GM19099 (cell line): ENCODE measurements at regions not wholly inside any gene's neighbourhood (a gene's known extent, or its start where the extent isn't known, plus 50 kb on each side); places are given as distances from the start of the nearest gene placed in this dataset.

Experiments
- POLR2A ChIP-seq: IDR thresholded peaks from 3 replicates; pipeline ENCODE4 v1.6.1; 2011; ENCODE audit warnings: low read depth; ENCODE audit not compliant: insufficient read length; ENCODE audit errors: extremely low read depth

DNA sequence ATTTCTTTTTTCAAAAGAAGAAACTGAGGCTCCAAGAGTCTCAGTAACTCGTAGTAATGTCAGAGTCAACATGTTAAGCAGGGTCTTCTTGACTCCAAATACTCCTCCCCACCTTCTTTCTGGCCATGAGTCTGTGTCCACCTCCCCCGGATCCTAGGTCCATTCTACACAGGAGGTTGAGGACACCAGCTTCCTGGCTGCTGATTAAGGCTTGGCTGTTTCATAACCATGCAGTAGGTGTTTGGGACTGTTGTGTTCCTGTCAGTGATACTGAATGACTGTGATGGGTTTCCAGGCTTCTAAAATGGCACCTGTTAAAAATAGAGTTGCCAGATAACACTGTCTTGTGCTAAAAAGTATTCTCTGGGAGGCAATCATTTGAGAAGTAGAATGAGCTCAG lies 130.8 kb upstream of the IL12A start:
- TF ChIP-seq POLR2A = no peak

DNA sequence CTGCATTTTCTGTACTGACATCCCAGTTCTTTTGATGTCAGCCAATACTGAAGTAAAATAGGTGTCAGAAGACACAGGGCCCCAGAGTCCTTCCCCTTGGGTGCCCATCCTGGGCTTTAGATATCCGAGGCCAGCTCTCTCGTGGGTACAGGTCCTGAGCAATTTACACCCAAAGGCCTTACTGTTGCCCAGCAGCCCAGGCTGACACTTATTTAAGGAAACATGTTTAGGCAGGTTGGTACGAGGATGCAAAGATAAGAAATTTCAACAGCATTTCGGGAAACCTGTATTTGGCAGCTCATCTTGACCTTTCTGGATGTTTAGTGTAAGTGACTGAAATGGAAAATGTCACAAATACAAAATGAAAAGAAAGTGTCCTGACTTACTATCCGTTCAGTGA lies 130.0 kb upstream of the IL12A start:
- TF ChIP-seq POLR2A = no peak

DNA sequence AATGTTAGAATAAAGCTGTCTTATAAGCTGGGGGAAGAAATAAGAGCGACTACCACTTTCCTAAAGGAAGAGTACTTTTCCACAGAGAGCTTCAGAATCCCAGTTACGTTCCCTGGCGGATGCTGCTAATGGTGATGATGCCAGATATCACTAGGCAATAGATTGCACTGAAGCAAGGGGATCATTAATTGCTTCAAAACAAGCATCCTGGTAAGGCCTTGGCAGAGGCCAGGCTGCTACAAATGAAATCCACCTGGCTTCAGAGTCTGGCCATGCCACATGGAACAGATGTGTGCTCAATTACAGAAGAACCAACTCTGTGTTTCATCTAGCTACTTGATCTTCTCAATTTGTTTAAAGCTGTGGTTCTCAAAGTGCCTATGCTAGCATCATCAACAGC lies 129.2 kb upstream of the IL12A start:
- TF ChIP-seq POLR2A = no peak

DNA sequence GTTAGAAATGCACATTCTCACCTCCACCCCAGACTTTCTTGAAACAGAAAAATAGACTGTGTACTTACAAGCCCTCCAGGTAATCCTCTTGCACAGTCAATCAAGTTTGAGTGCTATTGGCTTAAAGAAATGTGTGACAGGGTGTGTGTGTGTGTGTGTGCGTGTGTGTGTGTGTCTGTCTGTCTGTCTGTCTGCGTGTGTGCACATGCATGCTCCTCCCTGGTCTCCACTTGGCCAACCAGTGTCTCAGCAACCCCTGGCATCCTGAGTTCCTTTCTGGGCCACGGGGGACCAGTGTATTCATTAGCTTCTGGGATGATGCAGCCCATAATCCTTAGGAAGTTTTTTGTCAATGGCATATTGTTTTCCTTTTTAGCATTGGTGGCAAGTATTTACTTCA lies 128.8 kb upstream of the IL12A start:
- no peak for TF ChIP-seq POLR2A

DNA sequence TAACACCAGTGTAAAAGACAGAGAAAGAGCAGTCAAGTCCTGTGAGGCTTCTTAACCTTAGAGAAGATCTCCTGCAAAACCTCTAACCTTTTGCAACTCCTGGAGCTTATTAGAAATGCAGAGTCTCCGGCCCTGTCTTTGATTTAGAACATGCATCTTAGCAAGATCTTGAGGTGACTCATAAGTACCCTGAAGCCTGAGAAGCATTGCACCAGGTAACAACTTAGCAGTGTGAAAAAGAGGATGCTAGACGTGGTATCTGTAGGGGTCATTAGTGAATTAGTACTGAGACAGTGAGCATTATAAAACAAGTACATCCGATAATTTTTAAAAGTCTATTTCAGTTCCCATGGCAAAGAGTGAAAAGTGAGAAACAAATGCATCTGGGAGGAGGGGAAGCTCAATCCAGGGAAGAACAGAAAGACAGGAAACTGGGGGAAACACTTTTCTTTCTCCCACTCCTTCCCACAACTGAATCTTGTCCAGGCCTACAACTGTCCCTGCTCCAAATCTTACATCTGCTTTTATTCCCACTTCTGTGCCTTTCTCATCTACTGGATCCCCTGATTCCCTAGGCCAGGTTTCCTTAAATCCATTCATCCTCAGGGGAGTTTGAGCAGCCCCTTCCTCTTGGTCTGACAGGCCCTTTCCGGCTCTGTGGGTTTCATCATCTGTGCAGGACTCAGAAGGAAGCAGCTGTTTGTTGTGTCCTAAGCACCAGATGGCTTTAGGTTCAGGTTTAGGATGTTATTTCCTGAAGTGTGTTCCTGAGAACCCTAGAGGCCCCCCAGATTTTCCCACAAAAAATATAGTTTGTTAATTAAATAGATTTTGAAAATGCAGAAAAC lies 128.1 kb upstream of the IL12A start:
- TF ChIP-seq POLR2A = no peak

DNA sequence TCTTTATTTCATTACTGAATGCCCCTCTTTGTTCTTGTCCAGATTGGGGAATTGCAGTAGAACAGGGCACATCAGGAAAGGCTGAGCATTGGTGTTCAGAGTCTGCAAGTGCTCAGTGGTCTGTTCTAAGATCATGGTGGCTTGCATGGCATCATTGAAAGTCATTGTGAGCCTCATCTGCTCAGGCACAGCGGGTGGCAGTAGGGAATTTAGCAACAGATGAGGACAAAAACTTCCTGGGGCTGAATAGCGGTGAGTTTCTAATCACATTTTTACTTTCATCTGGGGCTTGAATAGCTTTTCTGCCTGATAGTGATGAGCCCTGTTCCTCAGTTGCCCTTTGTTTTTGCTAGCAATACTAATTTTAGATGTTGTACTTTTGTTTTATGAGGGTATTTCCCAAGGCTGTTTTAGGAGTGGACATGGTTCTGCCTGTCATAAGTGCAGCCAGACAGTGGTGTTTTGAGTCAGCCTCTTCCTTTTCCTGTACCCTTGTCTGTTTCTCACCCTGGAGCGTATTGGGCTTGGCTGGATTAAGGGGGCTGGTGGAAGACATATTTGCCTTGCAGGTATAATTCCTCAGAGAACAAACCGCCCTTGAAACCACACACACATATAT lies 127.2 kb upstream of the IL12A start:
- no peak for TF ChIP-seq POLR2A

DNA sequence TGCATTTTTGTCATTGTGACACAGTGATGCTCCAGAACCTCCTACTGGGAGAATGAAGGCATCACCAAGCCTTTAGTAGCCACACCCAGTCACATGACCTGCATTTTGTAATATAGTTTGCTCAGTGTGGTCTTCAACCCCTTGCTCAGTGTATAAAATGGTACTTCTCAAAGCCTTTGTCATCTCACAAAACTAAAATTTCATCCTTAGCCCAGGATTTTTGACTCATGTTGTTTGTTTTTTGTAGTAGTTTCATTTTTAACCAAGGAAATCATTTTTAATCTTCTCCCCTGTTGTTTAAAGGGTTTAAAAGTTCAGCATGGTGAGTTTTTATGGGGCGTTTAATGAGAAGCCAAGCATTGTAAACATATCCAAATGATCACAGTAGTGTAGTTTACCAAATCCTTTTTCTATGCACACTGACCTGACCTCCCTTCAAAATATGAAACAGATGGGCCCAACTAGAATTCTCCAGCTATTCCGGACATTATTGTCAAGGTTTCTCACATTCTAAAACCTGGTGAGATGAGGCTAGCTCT lies 123.5 kb upstream of the IL12A start:
- TF ChIP-seq POLR2A = no peak

DNA sequence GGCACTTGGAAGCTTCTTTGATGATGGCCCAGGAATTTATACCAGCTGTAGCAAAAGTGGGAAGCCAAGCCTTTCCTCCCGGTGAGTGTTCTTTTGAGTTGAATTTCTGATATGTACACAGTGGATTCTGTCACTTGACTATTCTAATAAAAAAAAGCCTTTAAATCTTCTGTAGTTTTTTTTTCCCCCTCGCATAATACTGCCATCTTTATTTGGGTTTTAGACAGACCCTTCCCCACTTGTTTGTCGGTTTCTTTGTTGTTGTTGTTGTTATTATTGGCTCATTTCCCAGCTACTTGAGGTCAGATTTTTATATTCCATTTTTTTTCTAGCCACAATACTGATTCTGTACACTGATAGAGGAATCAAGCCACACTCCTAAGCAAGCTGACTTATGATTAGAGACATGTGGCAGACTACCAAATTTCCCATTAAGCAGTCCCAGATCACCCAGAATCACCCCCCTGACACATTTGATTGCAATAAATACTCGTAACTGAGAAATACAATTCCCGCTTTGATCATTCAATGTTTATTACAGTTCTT lies 122.4 kb upstream of the IL12A start:
- TF ChIP-seq POLR2A = no peak

DNA sequence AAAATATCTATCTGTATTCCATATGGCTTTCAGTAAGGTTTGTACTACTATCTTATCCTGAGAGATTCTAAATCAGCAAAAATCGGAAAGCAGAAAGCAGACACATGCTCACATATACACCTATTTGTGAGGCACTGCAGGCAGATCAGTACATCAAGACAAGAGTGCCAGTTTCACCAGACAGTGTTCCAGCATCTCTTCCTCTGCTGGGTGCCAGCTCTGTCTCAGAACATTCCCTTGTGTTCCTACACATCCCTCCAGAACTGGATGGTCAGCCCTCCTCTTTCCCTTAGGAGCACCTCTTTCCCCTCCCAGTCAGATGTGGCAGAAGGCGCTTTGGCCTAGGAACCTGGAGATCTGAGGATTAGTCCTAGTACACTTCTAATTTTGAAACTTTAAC lies 121.3 kb upstream of the IL12A start:
- TF ChIP-seq POLR2A = no peak

DNA sequence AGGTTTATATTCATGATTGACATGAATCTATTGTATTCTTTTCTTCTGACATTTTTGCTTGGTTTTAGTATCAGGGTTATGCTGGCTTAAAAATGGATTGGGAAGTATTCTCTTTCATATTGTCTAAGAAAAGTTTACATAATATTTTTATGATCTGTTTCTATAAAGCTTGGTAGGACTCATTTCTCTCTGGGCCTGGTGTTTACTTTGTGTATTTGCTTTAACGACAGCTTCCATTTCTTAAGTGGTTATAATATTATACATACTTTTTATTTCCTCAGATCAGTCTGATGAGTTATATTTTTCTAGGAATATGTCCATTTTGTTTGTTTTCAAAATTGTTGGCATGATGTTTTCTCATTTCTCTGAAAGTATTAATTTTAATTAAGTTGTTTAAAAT lies 117.9 kb upstream of the IL12A start:
- no peak for TF ChIP-seq POLR2A

DNA sequence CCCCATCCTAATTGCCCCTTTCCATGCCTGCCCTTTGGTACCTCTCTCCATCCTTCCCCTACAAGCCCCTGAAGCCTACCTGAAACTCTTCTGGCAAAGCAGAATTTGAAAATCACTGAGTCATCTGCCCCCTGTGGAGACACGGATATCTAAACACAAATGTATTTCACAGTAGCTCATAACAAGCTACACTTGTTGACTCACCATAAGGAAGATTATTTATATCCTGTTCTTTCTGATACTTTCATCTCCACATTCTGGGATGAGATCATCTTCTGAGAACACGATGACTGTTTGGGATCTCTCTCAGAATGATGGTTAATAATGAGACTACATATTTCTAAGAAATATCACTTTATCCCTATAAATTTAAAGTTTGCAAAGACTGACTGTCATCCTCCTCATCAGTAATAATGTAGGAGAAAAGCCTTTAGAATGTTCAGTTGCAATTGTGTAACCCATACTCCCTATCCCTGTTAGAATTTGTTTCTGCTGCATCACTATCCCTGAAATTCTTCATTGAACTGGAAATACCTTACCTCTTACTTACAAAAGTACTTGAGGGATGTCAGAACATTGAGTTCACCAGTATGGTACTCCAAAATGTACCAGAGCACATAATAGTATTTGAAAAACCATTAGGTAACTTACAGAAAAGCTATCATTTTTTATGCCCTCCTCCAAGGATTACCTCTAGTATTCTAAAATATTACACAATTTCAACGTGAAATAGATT lies 116.1 kb upstream of the IL12A start:
- TF ChIP-seq POLR2A = no peak

DNA sequence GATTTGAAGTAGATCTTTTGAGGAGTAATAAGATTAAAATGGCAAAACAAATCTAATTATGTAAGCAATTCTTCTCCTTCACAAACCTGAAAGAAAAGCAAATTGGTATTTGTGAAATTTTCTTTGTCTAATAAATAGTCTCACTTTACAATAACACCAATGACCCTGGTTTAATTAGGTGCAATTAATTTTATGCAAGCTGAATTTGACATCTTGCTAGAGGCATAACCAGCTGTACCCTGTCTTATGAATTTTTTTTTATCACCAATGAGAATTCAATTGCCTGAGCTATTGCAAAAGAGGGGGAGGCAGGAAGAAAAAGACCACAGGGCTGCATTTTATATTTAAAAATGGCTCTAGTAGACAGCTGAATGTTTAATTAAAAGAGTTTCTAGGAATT lies 113.5 kb upstream of the IL12A start:
- TF ChIP-seq POLR2A = no peak

DNA sequence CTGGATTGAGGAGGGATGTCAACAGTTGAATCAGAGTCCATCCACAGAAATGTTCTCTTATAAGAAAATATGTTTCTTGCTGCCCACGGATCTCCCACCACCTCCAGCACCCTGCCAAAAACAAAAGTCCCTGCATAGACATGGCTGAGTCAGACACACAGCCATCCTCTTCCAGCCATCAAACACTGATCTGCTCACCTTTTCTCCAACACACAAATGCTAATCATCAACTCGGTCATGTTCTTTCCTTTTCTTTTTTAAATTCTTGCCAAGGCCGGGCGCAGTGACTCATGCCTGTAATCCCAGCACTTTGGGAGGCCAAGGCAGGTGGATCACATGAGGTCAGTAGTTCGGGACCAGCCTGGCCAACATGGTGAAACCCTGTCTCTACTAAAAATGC lies 110.7 kb upstream of the IL12A start:
- TF ChIP-seq POLR2A = no peak

DNA sequence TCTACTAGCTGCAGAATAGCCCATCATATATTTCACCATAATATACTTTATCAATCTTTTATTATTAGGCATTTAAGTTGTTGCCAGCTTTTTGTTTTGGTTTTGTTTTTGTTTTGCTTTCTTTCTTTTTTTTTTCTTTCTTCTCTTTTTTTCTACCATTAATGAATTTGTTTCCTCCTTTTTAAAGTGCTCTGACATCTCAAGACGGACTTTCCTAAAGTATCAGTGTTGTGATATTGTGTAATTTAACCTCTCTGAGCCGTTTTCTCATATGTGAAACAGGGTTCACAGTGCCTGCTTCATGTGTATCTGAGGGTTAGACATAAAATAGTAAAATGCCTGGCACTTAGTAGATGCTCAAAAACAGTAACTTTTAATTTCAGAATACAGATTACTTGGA lies 109.5 kb upstream of the IL12A start:
- TF ChIP-seq POLR2A = no peak

DNA sequence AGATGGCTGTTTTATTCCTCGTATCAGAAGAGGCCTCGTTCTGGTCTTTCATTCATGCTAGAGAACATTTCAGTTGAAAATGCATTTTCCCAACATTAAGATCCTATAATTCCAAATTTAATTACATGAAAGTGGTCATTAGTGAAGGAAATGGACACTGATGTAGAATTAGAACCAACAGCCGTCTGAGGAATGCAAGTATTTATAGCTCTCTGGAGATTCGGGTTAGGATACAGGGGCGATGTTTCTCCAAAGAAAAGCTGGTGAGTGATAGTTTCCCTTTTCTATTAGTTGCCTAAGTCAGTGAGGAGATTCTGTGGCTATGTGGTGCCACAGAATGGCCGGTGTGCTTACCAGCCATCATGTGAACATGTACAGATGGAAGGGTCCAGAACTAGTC lies 109.0 kb upstream of the IL12A start:
- TF ChIP-seq POLR2A = no peak
